ENCODE measurements at regions not wholly inside any gene's neighbourhood (a gene's known extent, or its start where the extent isn't known, plus 50 kb on each side); places are given as distances from the start of the nearest gene placed in this dataset.

DNA sequence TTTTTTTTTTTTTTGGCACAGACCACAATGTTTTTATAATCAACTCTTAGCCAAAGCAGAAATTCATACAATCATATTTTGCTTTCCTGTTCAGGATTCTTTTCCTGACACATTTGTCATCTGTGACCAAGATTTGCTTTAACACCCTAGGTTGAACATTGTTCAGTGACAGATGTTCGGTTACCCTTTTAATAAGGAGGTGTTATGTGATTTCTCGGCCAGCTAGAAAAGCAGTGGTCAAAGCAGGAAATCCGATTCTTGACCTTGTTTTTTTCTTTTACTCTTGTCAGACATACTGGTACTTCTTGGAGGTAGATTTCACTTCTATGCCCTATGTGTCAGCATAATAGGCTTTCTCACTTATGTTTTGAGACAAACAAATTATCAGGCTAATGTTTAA is 335.3 kb upstream of the ACTBL2 start:
- DNase-seq (ENCODE audit: low read depth in 1 of 2, low spot score in 2 of 2), result no peak
- Histone ChIP-seq H2BK20ac (ENCODE audit: low read length) (no peak overlapping the region), H3K9ac (replicated peaks in 1 of 4; ENCODE audit: extremely low read depth in 1 of 4, low read depth in 3 of 4, low read length in 3 of 4) (no peak overlapping the region), H4K5ac (ENCODE audit: insufficient read length, low read depth, low read length) (no peak overlapping the region), H3K4me2 (ENCODE audit: insufficient read depth in 1 of 2, low read depth in 2 of 2, low read length in 2 of 2) (no peak overlapping the region), H3K23me2 (ENCODE audit: low read depth, low read length) (no peaks in the 10 kb centered on the region; the same call in 1 of the 2 replicates), H3K23ac (ENCODE audit: insufficient read length) (no peak overlapping the region), H3K4me1 (replicated peaks in 1 of 4; ENCODE audit: control insufficient read depth in 3 of 4, insufficient read depth in 4 of 4, low read length in 3 of 4) (peaks cover 0 to 4% (median under 1%) of the 10 kb centered on the region in 4 experiments; a peak in 3 of 7 replicates), H3K18ac (ENCODE audit: extremely low read depth, low read length) (no peak overlapping the region), H2BK5ac (ENCODE audit: low read depth, low read length) (no peak overlapping the region), H3K9me3 (ENCODE audit: insufficient read depth in 2 of 2, low read depth in 1 of 2, low read length in 1 of 2) (no peaks in the 10 kb centered on the region; a peak in 1 of 4 replicates), H3K36me3 (ENCODE audit: control insufficient read depth in 2 of 4, insufficient read depth in 4 of 4, low read length in 3 of 4) (no peaks in the 10 kb centered on the region), H3K4ac (replicated peaks; ENCODE audit: insufficient read length, low read depth, low read length) (no peak overlapping the region), H3K14ac (ENCODE audit: insufficient read length) (no peak overlapping the region), H2BK120ac (replicated peaks; ENCODE audit: low read depth, low read length) (no peak overlapping the region), H4K8ac (ENCODE audit: extremely low read depth, insufficient read depth, low read length) (no peak overlapping the region), H3K27me3 (replicated peaks in 1 of 4; ENCODE audit: control insufficient read depth in 3 of 4, extremely low read depth in 1 of 4, insufficient read depth in 3 of 4, low read length in 3 of 4) (no peaks in the 10 kb centered on the region), H3K27ac (ENCODE audit: low read depth, low read length) (no peak overlapping the region), H4K20me1 (replicated peaks in 1 of 2; ENCODE audit: control insufficient read depth in 1 of 2, insufficient read depth in 2 of 2, low read length in 2 of 2) (no peaks in the 10 kb centered on the region), H2AK5ac (ENCODE audit: low read depth, low read length) (no peak overlapping the region), H3K56ac (replicated peaks; ENCODE audit: insufficient read length, low read depth, low read length) (no peak overlapping the region), H4K91ac (replicated peaks; ENCODE audit: insufficient read length, low read length) (no peak overlapping the region), H3K4me3 (ENCODE audit: extremely low read depth in 1 of 4, insufficient read depth in 2 of 4, low read depth in 3 of 4, low read length in 4 of 4) (no peak overlapping the region), H2BK12ac (ENCODE audit: low read depth, low read length) (no peak overlapping the region), H3K79me1 (ENCODE audit: low read depth, low read length) (no peaks in the 10 kb centered on the region), H2BK15ac (ENCODE audit: low read length) (no peak overlapping the region), H3K79me2 (ENCODE audit: control insufficient read depth in 1 of 2, insufficient read depth in 2 of 2, low read length in 2 of 2) (no peaks in the 10 kb centered on the region), H2AFZ (ENCODE audit: low read length) (no peak overlapping the region)
- 80% methylated on average over 3 of the region's 3 CpGs; no CpG with 5 or more reads in 1 of the 2 experiments for WGBS, 2 experiments (ENCODE audit: extremely low coverage in 1 of 2, insufficient coverage in 1 of 2, insufficient read length in 1 of 2, insufficient replicate concordance in 2 of 2, low coverage in 1 of 2, low lambda C conversion rate in 2 of 2, missing lambda C conversion rate in 1 of 2)
- FAIRE-seq, result no peak
- ChIA-PET CTCF (ENCODE audit: partially characterized antibody) (interaction anchor here (1.3 kb wide), 1 partner anchor 38 kb away, joined by 3 read pairs; no protein-coding TSS in a partner anchor), POLR2A (ENCODE audit: partially characterized antibody) (interaction anchor here (0.7 kb wide), 1 partner anchor 590 kb away, joined by 5 read pairs; no protein-coding TSS in a partner anchor)
- TF ChIP-seq, protein P1, sequence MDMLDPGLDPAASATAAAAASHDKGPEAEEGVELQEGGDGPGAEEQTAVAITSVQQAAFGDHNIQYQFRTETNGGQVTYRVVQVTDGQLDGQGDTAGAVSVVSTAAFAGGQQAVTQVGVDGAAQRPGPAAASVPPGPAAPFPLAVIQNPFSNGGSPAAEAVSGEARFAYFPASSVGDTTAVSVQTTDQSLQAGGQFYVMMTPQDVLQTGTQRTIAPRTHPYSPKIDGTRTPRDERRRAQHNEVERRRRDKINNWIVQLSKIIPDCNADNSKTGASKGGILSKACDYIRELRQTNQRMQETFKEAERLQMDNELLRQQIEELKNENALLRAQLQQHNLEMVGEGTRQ (IDR thresholded peaks at IDR 0.05; ENCODE audit: low read length), result no peak
- TF ChIP-seq, protein P2, sequence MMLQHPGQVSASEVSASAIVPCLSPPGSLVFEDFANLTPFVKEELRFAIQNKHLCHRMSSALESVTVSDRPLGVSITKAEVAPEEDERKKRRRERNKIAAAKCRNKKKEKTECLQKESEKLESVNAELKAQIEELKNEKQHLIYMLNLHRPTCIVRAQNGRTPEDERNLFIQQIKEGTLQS (IDR thresholded peaks at IDR 0.05; ENCODE audit: insufficient read depth, low read depth, low read length), result no peak
- TF ChIP-seq RAD21 (IDR thresholded peaks at IDR 0.05 in 1 of 2, conservative IDR thresholded peaks at IDR 0.05 in 1 of 2; ENCODE audit: low read depth in 2 of 2, low read length in 2 of 2) (no peak), KDM5A (IDR thresholded peaks at IDR 0.05; ENCODE audit: low read length) (no peak), SP4 (IDR thresholded peaks at IDR 0.05; ENCODE audit: low read length) (no peak), NRF1 (IDR thresholded peaks at IDR 0.05; ENCODE audit: low read depth, low read length) (no peak), RNF2 (IDR thresholded peaks at IDR 0.05; ENCODE audit: borderline replicate concordance, low read depth, low read length, missing control alignments, poor library complexity, severe bottlenecking) (no peak), SP1 (IDR thresholded peaks at IDR 0.05; ENCODE audit: low read depth, low read length) (no peak), NANOG (IDR thresholded peaks at IDR 0.05; ENCODE audit: insufficient read depth, low read depth, low read length, poor library complexity, severe bottlenecking) (no peak)
- TF ChIP-seq, protein P3, sequence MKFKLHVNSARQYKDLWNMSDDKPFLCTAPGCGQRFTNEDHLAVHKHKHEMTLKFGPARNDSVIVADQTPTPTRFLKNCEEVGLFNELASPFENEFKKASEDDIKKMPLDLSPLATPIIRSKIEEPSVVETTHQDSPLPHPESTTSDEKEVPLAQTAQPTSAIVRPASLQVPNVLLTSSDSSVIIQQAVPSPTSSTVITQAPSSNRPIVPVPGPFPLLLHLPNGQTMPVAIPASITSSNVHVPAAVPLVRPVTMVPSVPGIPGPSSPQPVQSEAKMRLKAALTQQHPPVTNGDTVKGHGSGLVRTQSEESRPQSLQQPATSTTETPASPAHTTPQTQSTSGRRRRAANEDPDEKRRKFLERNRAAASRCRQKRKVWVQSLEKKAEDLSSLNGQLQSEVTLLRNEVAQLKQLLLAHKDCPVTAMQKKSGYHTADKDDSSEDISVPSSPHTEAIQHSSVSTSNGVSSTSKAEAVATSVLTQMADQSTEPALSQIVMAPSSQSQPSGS (IDR thresholded peaks at IDR 0.05; ENCODE audit: low read length), result no peak

Measured in H1 (cell line).